PFSK-1 (cell line): ENCODE measurements at regions not wholly inside any gene's neighbourhood (a gene's known extent, or its start where the extent isn't known, plus 50 kb on each side); places are given as distances from the start of the nearest gene placed in this dataset.

Experiments
- FOXP2 ChIP-seq: optimal IDR thresholded peaks from 2 replicates; pipeline ENCODE3; 2011; ENCODE audit warnings: borderline replicate concordance, control low read depth, inconsistent platforms; ENCODE audit not compliant: insufficient read depth; ENCODE audit errors: extremely low read length, extremely low read depth
- POLR2AphosphoS5 ChIP-seq: IDR thresholded peaks from 2 replicates; pipeline ENCODE4 v1.6.1; 2012; ENCODE audit warnings: low read depth, mild to moderate bottlenecking, control low read depth, low read length, moderate library complexity
- SIN3A ChIP-seq: IDR thresholded peaks from 2 replicates; pipeline ENCODE4 v1.6.1; 2012; ENCODE audit warnings: mild to moderate bottlenecking, low read length, moderate library complexity, borderline replicate concordance; ENCODE audit not compliant: insufficient read depth
- TAF1 ChIP-seq: IDR thresholded peaks from 2 replicates; pipeline ENCODE4 v1.6.1; 2012; ENCODE audit warnings: low read length, control low read depth, borderline replicate concordance; ENCODE audit not compliant: insufficient read depth
- TF ChIP-seq, protein P1 (sequence below), 2 experiments: IDR thresholded peaks; 2 replicates each; pipeline versions ENCODE4 v1.6.1 to v1.8.0; 2011 to 2012; ENCODE audit warnings: low read depth in 2 of 2, low read length in 2 of 2, control low read depth in 1 of 2, inconsistent platforms in 1 of 2, mild to moderate bottlenecking in 1 of 2, moderate library complexity in 1 of 2; ENCODE audit not compliant: insufficient read depth in 1 of 2

DNA sequence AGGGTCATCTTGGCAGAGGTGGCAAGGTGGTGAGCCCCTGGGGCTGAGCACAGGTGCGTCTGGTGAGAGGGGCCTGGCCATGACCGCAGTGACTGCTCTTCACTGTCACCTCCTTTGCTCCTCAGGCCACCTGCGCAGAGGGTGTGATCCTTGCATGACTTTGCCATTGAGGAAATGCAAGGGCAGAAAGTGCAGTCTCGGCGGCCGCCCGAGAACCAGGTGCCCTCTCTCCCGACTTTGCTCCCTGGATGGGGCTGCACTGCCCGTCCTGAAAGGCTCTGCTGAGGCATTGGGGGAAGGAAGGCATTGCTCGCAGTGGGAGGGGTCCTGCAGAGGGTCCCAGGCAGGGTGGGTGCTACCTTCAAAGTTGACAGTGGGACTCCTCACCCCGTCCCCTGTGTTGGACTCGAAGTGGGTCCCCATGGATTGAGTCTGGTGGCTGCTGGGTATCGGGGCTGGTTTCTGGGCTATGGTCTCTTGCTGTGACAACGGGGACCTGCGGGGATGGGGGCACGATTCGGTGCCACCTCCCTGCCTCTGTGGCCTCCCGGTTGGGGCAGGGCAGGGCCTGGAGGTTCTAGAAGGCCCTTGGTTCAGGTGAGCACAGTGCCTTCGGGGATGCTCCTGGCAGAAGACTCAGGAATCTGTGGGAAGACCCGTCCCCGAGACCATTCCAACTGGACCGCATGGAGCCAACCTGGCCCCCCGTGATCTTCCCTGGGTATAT lies 1239.4 kb downstream of the BRD1 start:
- TF ChIP-seq SIN3A (no peak), TAF1 (no peak), FOXP2 (no peak)

DNA sequence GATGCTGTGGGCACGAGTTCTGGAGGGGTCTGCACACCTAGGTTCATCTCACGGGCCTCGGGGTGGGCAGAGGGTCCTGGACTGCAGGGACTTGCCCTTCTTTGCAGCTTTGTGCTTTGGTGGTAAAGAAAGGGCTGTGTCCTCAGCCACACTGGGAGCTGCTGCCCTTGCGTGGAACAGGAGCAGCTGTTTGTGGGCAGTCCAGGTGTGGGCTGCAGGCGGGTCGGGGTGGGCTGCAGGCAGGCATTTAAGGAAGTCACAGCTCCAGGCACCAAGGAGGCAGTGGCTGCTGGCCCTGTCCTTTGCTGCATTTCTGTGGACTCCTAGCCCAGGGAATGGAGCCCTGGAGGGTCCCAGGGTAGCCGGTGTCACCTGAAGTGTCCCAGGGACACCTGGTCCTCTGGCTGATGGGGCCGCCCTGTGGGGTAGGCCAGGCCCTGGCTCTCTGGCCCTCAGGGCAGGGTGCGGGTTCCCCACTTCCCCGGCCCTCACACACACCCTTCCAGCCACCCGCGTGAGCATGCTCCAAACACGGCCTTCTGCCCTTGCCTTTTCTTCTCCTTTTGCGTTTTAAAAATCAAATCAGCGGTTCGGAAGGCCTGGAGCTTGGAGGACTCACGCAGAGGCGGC lies 1240.3 kb downstream of the BRD1 start:
- no peak for TF ChIP-seq POLR2AphosphoS5
- no peak for TF ChIP-seq SIN3A
- TF ChIP-seq, protein P1, sequence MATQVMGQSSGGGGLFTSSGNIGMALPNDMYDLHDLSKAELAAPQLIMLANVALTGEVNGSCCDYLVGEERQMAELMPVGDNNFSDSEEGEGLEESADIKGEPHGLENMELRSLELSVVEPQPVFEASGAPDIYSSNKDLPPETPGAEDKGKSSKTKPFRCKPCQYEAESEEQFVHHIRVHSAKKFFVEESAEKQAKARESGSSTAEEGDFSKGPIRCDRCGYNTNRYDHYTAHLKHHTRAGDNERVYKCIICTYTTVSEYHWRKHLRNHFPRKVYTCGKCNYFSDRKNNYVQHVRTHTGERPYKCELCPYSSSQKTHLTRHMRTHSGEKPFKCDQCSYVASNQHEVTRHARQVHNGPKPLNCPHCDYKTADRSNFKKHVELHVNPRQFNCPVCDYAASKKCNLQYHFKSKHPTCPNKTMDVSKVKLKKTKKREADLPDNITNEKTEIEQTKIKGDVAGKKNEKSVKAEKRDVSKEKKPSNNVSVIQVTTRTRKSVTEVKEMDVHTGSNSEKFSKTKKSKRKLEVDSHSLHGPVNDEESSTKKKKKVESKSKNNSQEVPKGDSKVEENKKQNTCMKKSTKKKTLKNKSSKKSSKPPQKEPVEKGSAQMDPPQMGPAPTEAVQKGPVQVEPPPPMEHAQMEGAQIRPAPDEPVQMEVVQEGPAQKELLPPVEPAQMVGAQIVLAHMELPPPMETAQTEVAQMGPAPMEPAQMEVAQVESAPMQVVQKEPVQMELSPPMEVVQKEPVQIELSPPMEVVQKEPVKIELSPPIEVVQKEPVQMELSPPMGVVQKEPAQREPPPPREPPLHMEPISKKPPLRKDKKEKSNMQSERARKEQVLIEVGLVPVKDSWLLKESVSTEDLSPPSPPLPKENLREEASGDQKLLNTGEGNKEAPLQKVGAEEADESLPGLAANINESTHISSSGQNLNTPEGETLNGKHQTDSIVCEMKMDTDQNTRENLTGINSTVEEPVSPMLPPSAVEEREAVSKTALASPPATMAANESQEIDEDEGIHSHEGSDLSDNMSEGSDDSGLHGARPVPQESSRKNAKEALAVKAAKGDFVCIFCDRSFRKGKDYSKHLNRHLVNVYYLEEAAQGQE (IDR thresholded peaks at IDR 0.05; ENCODE audit: insufficient read depth in 1 of 2, low read depth in 2 of 2, low read length in 2 of 2), result no peak
- no peak for TF ChIP-seq TAF1
- TF ChIP-seq FOXP2, result no peak

DNA sequence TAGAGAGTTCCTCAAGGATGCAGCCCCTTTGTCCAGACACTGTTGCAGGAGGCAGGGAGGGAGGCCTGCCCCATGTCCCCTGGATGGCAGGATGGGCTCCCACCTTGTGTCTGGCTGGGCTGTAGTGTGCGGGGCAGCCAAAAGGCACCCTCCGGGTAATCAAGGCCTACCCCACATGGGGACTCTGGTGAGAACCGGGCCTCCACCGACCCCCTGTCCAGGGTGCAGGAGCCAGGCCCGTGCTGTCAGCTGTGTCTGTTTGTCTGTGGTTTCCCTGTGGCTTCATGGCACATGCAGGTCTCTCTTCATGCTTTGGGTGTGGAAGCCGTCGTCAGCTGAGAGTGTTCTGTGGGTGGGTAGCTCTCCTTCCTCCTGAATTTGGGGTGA lies 1240.9 kb downstream of the BRD1 start:
- TF ChIP-seq, protein P1 (IDR thresholded peaks at IDR 0.05; ENCODE audit: insufficient read depth in 1 of 2, low read depth in 2 of 2, low read length in 2 of 2), result no peak
- no peak for TF ChIP-seq SIN3A

DNA sequence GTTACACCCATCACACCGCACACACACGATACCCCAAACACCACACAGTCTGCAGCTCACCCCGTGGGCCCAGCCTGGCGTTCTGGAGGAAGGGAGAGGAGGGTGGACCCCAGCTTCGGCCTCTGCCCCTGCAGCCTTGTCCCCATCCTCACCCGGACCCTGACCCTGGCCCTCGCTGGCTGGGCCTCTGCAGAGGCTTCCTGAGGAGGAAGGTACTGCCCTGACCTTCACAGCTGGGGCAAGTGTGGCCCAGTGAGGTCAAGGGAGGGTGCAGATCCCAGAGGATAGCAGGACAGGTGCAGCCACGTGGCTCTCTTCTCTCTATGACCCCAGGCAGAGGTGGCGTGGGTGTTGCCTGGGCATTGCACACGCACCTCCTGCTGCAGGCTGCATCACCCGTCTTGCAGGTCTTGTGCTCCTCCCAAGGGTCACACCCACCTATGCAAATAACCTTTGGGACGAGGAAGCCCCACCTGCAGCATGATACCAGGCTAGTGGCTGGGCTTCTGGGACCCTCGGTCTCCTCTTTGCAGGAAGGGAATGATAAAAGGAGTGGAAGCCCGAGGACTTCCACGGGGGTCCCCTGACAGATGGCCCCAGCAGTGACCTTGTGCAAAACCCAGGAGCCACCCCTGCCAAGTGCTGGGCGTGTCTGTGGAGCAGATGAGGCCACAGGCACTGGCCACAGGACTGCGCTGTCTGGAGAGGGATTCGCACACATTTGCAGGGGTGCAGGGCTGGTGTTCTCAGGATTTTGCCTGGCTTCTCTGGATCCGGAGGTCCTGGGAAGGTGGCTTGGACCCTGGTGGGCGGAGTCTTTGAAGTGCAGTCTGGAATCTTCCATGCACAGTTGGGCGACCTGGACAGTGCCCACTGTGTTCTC lies 1241.5 kb downstream of the BRD1 start:
- TF ChIP-seq, protein P1 (IDR thresholded peaks at IDR 0.05; ENCODE audit: insufficient read depth in 1 of 2, low read depth in 2 of 2, low read length in 2 of 2), result no peak
- TF ChIP-seq FOXP2 (no peak), SIN3A (no peak), POLR2AphosphoS5 (no peak), TAF1 (no peak)

DNA sequence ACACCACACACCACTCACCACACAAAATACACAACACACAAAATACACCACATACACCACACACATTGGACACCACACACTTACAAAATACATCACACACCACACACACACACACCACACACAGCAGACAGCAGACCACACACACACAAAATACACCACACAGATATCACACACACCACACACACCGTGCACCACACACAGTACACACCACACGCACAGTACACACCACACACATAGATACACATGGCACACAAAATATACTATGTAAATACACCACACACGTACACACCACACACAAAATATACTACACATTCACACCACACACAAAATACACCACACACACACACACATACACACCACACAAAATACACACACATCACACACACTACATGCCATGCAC lies 1243.5 kb downstream of the BRD1 start:
- TF ChIP-seq, protein P1 (IDR thresholded peaks at IDR 0.05; ENCODE audit: insufficient read depth in 1 of 2, low read depth in 2 of 2, low read length in 2 of 2), result no peak
- TF ChIP-seq SIN3A (no peak), TAF1 (no peak), FOXP2 (no peak), POLR2AphosphoS5 (no peak)
